SU-DHL-6 (cell line): ENCODE measurements at regions not wholly inside any gene's neighbourhood (a gene's known extent, or its start where the extent isn't known, plus 50 kb on each side); places are given as distances from the start of the nearest gene placed in this dataset.

ENCODE experiments used
- CTCF ChIP-seq: fragments of 200-600 bp; sonication (generic); IDR thresholded peaks from one replicate; pipeline ENCODE4 v1.5.1; 2017; ENCODE audit warnings: antibody characterized with exemption, mild to moderate bottlenecking, low read length, moderate library complexity; ENCODE audit not compliant: insufficient read depth, poor library complexity, severe bottlenecking
- EZH2phosphoT487 ChIP-seq: fragments of 200-600 bp; sonication (generic), shearing (Covaris generic); conservative IDR thresholded peaks from 2 replicates; pipeline ENCODE4 v1.6.1; 2018; ENCODE audit warnings: mild to moderate bottlenecking, antibody characterized with exemption, low read length, moderate library complexity, mixed read lengths

GRCh38 chr5:39605588-39606575 is 181.1 kb upstream of the DAB2 start:
- TF ChIP-seq EZH2phosphoT487 (no peak), CTCF (no peak)
